ENCODE measurements at regions not wholly inside any gene's neighbourhood (a gene's known extent, or its start where the extent isn't known, plus 50 kb on each side); places are given as distances from the start of the nearest gene placed in this dataset.

GRCh38 chr10:89100680-89101079 is 106.4 kb downstream of the CH25H start:
- intact Hi-C loops (cut with micrococcal nuclease): no loop called here
- no peak for ATAC-seq
- no peak for TF ChIP-seq FOSL1 (IDR thresholded peaks at IDR 0.05; ENCODE audit: low read depth)
- TF ChIP-seq EZH2 (IDR thresholded peaks at IDR 0.05): no peak
- TF ChIP-seq CTCF (IDR thresholded peaks at IDR 0.05 in 2 of 3, conservative IDR thresholded peaks at IDR 0.05 in 1 of 3; ENCODE audit: borderline replicate concordance in 1 of 3, insufficient read depth in 1 of 3, low read depth in 2 of 3, low read length in 2 of 3): no peak
- TF ChIP-seq EZH2phosphoT487 (IDR thresholded peaks at IDR 0.05; ENCODE audit: borderline replicate concordance): no peak
- no peak for TF ChIP-seq REST (IDR thresholded peaks at IDR 0.05; ENCODE audit: low read depth)
- TF ChIP-seq ELF1 (IDR thresholded peaks at IDR 0.05; ENCODE audit: borderline replicate concordance, low read depth): no peak
- no peak for TF ChIP-seq EGR1 (IDR thresholded peaks at IDR 0.05; ENCODE audit: low read depth)
- no peak for TF ChIP-seq CEBPB (IDR thresholded peaks at IDR 0.05; ENCODE audit: low read depth)
- no peak for TF ChIP-seq CBX3 (IDR thresholded peaks at IDR 0.05; ENCODE audit: low read depth)
- no peak for TF ChIP-seq ATF3 (IDR thresholded peaks at IDR 0.05)
- TF ChIP-seq TCF7L2 (IDR thresholded peaks at IDR 0.05; ENCODE audit: borderline replicate concordance, extremely low read depth, insufficient read depth, insufficient read length): no peak
- H3K4me3 ChIP-seq (replicated peaks in 1 of 2; ENCODE audit: low read depth in 1 of 2, low read length in 2 of 2): no peak overlapping the region
- H3K79me2 ChIP-seq (ENCODE audit: insufficient read depth, low read length): no peaks in the 10 kb centered on the region
- no peaks in the 10 kb centered on the region for H3K9me2 ChIP-seq (ENCODE audit: insufficient read depth)
- no peak overlapping the region for H2AFZ ChIP-seq (ENCODE audit: low read depth, low read length, poor library complexity, severe bottlenecking)
- peaks cover 0 to 9% of the 10 kb centered on the region in 2 experiments; a peak in 2 of 4 replicates for H3K4me1 ChIP-seq (ENCODE audit: control insufficient read depth in 1 of 2, insufficient read depth in 2 of 2, low read length in 2 of 2)
- no peaks in the 10 kb centered on the region for H3K9me3 ChIP-seq (ENCODE audit: control insufficient read depth in 1 of 2, insufficient read depth in 1 of 2, low read depth in 1 of 2, low read length in 2 of 2)
- ChIA-PET CTCF (no interaction called here), RAD21 (ENCODE audit: low non-redundant PET in 1 of 2, low total read pairs in 2 of 2, uncharacterized antibody in 2 of 2, unreplicated experiment in 2 of 2) (no interaction called here), POLR2A (no interaction called here)
- H3K36me3 ChIP-seq (ENCODE audit: control insufficient read depth in 1 of 2, insufficient read depth in 2 of 2, low read length in 2 of 2): no peaks in the 10 kb centered on the region
- DNase-seq (ENCODE audit: low read depth, low spot score): no peak
- H3K27me3 ChIP-seq (ENCODE audit: insufficient read depth, low read length): no peaks in the 10 kb centered on the region
- no peaks in the 10 kb centered on the region for H4K20me1 ChIP-seq (ENCODE audit: insufficient read depth)
- H3K4me2 ChIP-seq (ENCODE audit: low read length): no peak overlapping the region
- no peak overlapping the region for H3K9ac ChIP-seq (ENCODE audit: low read length)
- BruUV-seq (replicated peaks): no TSS peak
- no peak overlapping the region for H3K27ac ChIP-seq (ENCODE audit: low read depth, low read length)
